Tibial nerve (tissue), 4 donors: ENCODE measurements at regions not wholly inside any gene's neighbourhood (a gene's known extent, or its start where the extent isn't known, plus 50 kb on each side); places are given as distances from the start of the nearest gene placed in this dataset.

Source experiments
- DNase-seq, 2 donors: peaks; one replicate each; pipeline ENCODE4 v3.0.0-alpha.2; 2019; ENCODE audit warnings: low spot score in 2 of 2
- H3K27ac ChIP-seq, 4 donors: fragments of 200-600 bp; sonication (generic) in 3 of 4; one replicate each; pipeline ENCODE4 v1.5.1; 2017 to 2019; ENCODE audit warnings: mild to moderate bottlenecking in 1 of 4
- H3K27me3 ChIP-seq, 2 donors: fragments of 200-600 bp; sonication (generic) in 1 of 2; one replicate each; pipeline versions ENCODE4 v1.5.1 to v1.6.0; 2017 to 2019
- H3K36me3 ChIP-seq, 3 donors: fragments of 200-600 bp; sonication (generic); one replicate each; pipeline ENCODE4 v1.5.1; 2018 to 2019
- H3K4me1 ChIP-seq, 4 donors: fragments of 200-600 bp; sonication (generic) in 3 of 4; one replicate each; pipeline ENCODE4 v1.5.1; 2017 to 2019
- H3K4me3 ChIP-seq, 4 donors: fragments of 200-600 bp; sonication (generic) in 3 of 4; one replicate each; pipeline ENCODE4 v1.5.1; 2017 to 2019; ENCODE audit warnings: mild to moderate bottlenecking in 1 of 4, moderate library complexity in 1 of 4
- H3K9me3 ChIP-seq, 4 donors: fragments of 200-600 bp; sonication (generic) in 3 of 4; one replicate each; pipeline ENCODE4 v1.5.1; 2017 to 2019
- CTCF ChIP-seq, 5 experiments: fragments of 200-600 bp in 3 of 5; fragments of 450-650 bp in 2 of 5; sonication (generic) in 3 of 5; IDR thresholded peaks; one replicate each; pipeline ENCODE4 v1.5.1; 2016 to 2019; ENCODE audit warnings: antibody characterized with exemption in 5 of 5, mild to moderate bottlenecking in 3 of 5, moderate library complexity in 2 of 5
- EP300 ChIP-seq, 2 donors: sonication (generic); formaldehyde crosslinking; IDR thresholded peaks; one replicate each; pipeline ENCODE4 v1.6.1; 2017; ENCODE audit warnings: antibody characterized with exemption in 2 of 2, mild to moderate bottlenecking in 1 of 2
- POLR2A ChIP-seq, 2 donors: fragments of 450-650 bp; IDR thresholded peaks; one replicate each; pipeline ENCODE4 v1.6.1; 2017; ENCODE audit warnings: antibody characterized with exemption in 2 of 2, mild to moderate bottlenecking in 2 of 2, moderate library complexity in 2 of 2
- WGBS, 2 donors: methylation state at CpG; one replicate each; pipeline ENCODE4 v1.1.5; 2018; 5-methylcytosine and 5-hydroxymethylcytosine counted together

GRCh38 chr1:222404710-222405109 lies 143.2 kb downstream of the HHIPL2 start:
- TF ChIP-seq CTCF (IDR thresholded peaks at IDR 0.05) (no peak), POLR2A (IDR thresholded peaks at IDR 0.05) (no peak), EP300 (IDR thresholded peaks at IDR 0.05) (no peak)
- Histone ChIP-seq H3K4me3 (no peak overlapping the region), H3K36me3 (no peaks in the 10 kb centered on the region), H3K27ac (no peak overlapping the region), H3K27me3 (no peaks in the 10 kb centered on the region), H3K9me3 (peaks cover 0 to 13% (median 2%) of the 10 kb centered on the region in 4 donors), H3K4me1 (no peaks in the 10 kb centered on the region)
- DNase-seq, result no peak
- 50 to 81% methylated on average over 4 of the region's 4 CpGs for WGBS, 2 donors

- H3K36me3 ChIP-seq, result no peaks in the 10 kb centered on the region
- TF ChIP-seq POLR2A (IDR thresholded peaks at IDR 0.05) (no peak), CTCF (IDR thresholded peaks at IDR 0.05) (no peak), EP300 (IDR thresholded peaks at IDR 0.05) (no peak)
Observed at GRCh38 chr1:222399197-222399596, 148.7 kb downstream of the HHIPL2 start.

GRCh38 chr1:222394224-222394623 lies 153.7 kb downstream of the HHIPL2 start:
- Histone ChIP-seq H3K27ac (no peak overlapping the region), H3K4me3 (no peak overlapping the region), H3K9me3 (peaks cover 0 to 3% (median 0%) of the 10 kb centered on the region in 4 donors), H3K27me3 (no peaks in the 10 kb centered on the region), H3K36me3 (no peaks in the 10 kb centered on the region), H3K4me1 (no peaks in the 10 kb centered on the region)
- no peak for TF ChIP-seq EP300 (IDR thresholded peaks at IDR 0.05)
- TF ChIP-seq CTCF (IDR thresholded peaks at IDR 0.05), result no peak
- TF ChIP-seq POLR2A (IDR thresholded peaks at IDR 0.05), result no peak
- WGBS, 2 donors, result 62 to 82% methylated on average over 1 of the region's 1 CpG
- no peak for DNase-seq

More at GRCh38 chr1:222399197-222399596, 148.7 kb downstream of the HHIPL2 start:
- peaks cover 0 to 3% (median 0%) of the 10 kb centered on the region in 4 donors for H3K9me3 ChIP-seq
- H3K27ac ChIP-seq, result no peak overlapping the region
- no peaks in the 10 kb centered on the region for H3K4me1 ChIP-seq
- no peak for DNase-seq
- H3K4me3 ChIP-seq, result no peak overlapping the region
- no peaks in the 10 kb centered on the region for H3K27me3 ChIP-seq

- peaks cover 0 to 3% (median 0%) of the 10 kb centered on the region in 4 donors for H3K9me3 ChIP-seq
- WGBS, 2 donors, result 69 to 80% methylated on average over 3 of the region's 3 CpGs
- no peak overlapping the region for H3K27ac ChIP-seq
- no peaks in the 10 kb centered on the region for H3K36me3 ChIP-seq
- H3K4me3 ChIP-seq, result no peak overlapping the region
- no peak for DNase-seq
- H3K4me1 ChIP-seq, result no peaks in the 10 kb centered on the region
- TF ChIP-seq POLR2A (IDR thresholded peaks at IDR 0.05), result no peak
- no peaks in the 10 kb centered on the region for H3K27me3 ChIP-seq
Observed at GRCh38 chr1:222392556-222392955, 155.3 kb downstream of the HHIPL2 start.

- DNase-seq, result no peak
- 87 to 88% methylated on average over 2 of the region's 2 CpGs for WGBS, 2 donors
- TF ChIP-seq EP300 (IDR thresholded peaks at IDR 0.05) (no peak), CTCF (IDR thresholded peaks at IDR 0.05) (no peak), POLR2A (IDR thresholded peaks at IDR 0.05) (no peak)
- no peaks in the 10 kb centered on the region for H3K36me3 ChIP-seq
- no peak overlapping the region for H3K27ac ChIP-seq
- no peaks in the 10 kb centered on the region for H3K4me1 ChIP-seq
- H3K9me3 ChIP-seq, result peaks cover 0 to 2% (median 0%) of the 10 kb centered on the region in 4 donors
- no peaks in the 10 kb centered on the region for H3K27me3 ChIP-seq
- H3K4me3 ChIP-seq, result no peak overlapping the region
Observed at GRCh38 chr1:222390181-222390580, 157.7 kb downstream of the HHIPL2 start.
